Cardiac fibroblast (primary cell): ENCODE measurements at regions not wholly inside any gene's neighbourhood (a gene's known extent, or its start where the extent isn't known, plus 50 kb on each side); places are given as distances from the start of the nearest gene placed in this dataset.

ENCODE experiments used
- DNase-seq, 2 donors: peaks; one replicate each; pipeline versions ENCODE4 v3.0.0 to v3.0.0-alpha.2; 2010; ENCODE audit warnings: low read depth in 2 of 2
- H3K4me3 ChIP-seq, 2 donors: replicated peaks in 1 of 2; 1 replicate in 1 of 2; 2 replicates in 1 of 2; pipeline ENCODE4 v1.5.1; 2011; ENCODE audit warnings: low read depth in 2 of 2, low read length in 2 of 2, mild to moderate bottlenecking in 2 of 2, moderate library complexity in 1 of 2
- CTCF ChIP-seq: IDR thresholded peaks from one replicate; pipeline ENCODE4 v1.5.1; 2011; ENCODE audit warnings: low read depth, mild to moderate bottlenecking, low read length, inconsistent platforms

- H3K4me3 ChIP-seq, result no peak overlapping the region
- no peak for TF ChIP-seq CTCF
- DNase-seq, result no peak
These were observed 1357.7 kb downstream of the PCDH9 start for GRCh38 chr13:65872448-65872847.

GRCh38 chr13:65868884-65869283 lies 1361.3 kb downstream of the PCDH9 start:
- H3K4me3 ChIP-seq, result no peak overlapping the region
- no peak for DNase-seq
- TF ChIP-seq CTCF, result no peak

GRCh38 chr13:65868099-65868498 lies 1362.0 kb downstream of the PCDH9 start:
- no peak overlapping the region for H3K4me3 ChIP-seq
- DNase-seq, result no peak
- no peak for TF ChIP-seq CTCF

GRCh38 chr13:65866138-65866537 lies 1364.0 kb downstream of the PCDH9 start:
- no peak for TF ChIP-seq CTCF
- no peak overlapping the region for H3K4me3 ChIP-seq
- no peak for DNase-seq

- no peak for TF ChIP-seq CTCF
- DNase-seq, result no peak
- H3K4me3 ChIP-seq, result no peak overlapping the region
These were observed 1364.9 kb downstream of the PCDH9 start for GRCh38 chr13:65865206-65865605.

GRCh38 chr13:65864039-65864438 lies 1366.1 kb downstream of the PCDH9 start:
- H3K4me3 ChIP-seq, result no peak overlapping the region
- no peak for TF ChIP-seq CTCF
- no peak for DNase-seq

- no peak for DNase-seq
- TF ChIP-seq CTCF, result no peak
- H3K4me3 ChIP-seq, result no peak overlapping the region
These were observed 1369.8 kb downstream of the PCDH9 start for GRCh38 chr13:65860306-65860705.
